ENCODE measurements at regions not wholly inside any gene's neighbourhood (a gene's known extent, or its start where the extent isn't known, plus 50 kb on each side); places are given as distances from the start of the nearest gene placed in this dataset.

- TF ChIP-seq POLR2AphosphoS5 (IDR thresholded peaks at IDR 0.05) (no peak), CTCF (IDR thresholded peaks at IDR 0.05) (no peak), POLR2A (IDR thresholded peaks at IDR 0.05) (no peak), EP300 (IDR thresholded peaks at IDR 0.05) (no peak)
- ATAC-seq, result no peak
- Histone ChIP-seq H3K4me1 (no peaks in the 10 kb centered on the region), H3K4me3 (no peak overlapping the region), H3K36me3 (no peaks in the 10 kb centered on the region), H3K27ac (no peak overlapping the region), H3K27me3 (no peaks in the 10 kb centered on the region), H3K9me3 (no peaks in the 10 kb centered on the region)
- 40 to 71% methylated on average over 1 of the region's 1 CpG for WGBS, 2 donors (ENCODE audit: low coverage in 1 of 2)
These were observed 102.6 kb downstream of the CD200R1L start for GRCh38 chr3:112744106-112744505.

- TF ChIP-seq POLR2A (IDR thresholded peaks at IDR 0.05) (no peak), POLR2AphosphoS5 (IDR thresholded peaks at IDR 0.05) (no peak), EP300 (IDR thresholded peaks at IDR 0.05) (no peak)
- no peaks in the 10 kb centered on the region for H3K27me3 ChIP-seq
- H3K9me3 ChIP-seq, result no peaks in the 10 kb centered on the region
- no peak overlapping the region for H3K27ac ChIP-seq
- no peaks in the 10 kb centered on the region for H3K4me1 ChIP-seq
- H3K36me3 ChIP-seq, result no peaks in the 10 kb centered on the region
- WGBS, 2 donors (ENCODE audit: low coverage in 1 of 2), result 90 to 93% methylated on average over 2 of the region's 2 CpGs
- no peak for ATAC-seq
- no peak overlapping the region for H3K4me3 ChIP-seq
These were observed 102.0 kb upstream of the CCDC80 start for GRCh38 chr3:112742934-112743333.

- no peak for TF ChIP-seq POLR2AphosphoS5 (IDR thresholded peaks at IDR 0.05)
- no peak for TF ChIP-seq EP300 (IDR thresholded peaks at IDR 0.05)
- no peak for TF ChIP-seq CTCF (IDR thresholded peaks at IDR 0.05)
- no peak for TF ChIP-seq POLR2A (IDR thresholded peaks at IDR 0.05)
- no peaks in the 10 kb centered on the region for H3K27me3 ChIP-seq
- no peak overlapping the region for H3K4me3 ChIP-seq
- H3K36me3 ChIP-seq, result no peaks in the 10 kb centered on the region
- no peaks in the 10 kb centered on the region for H3K4me1 ChIP-seq
- H3K9me3 ChIP-seq, result no peaks in the 10 kb centered on the region
- ATAC-seq, result no peak
- no peak overlapping the region for H3K27ac ChIP-seq
These were observed 101.0 kb upstream of the CCDC80 start for GRCh38 chr3:112741983-112742382.

GRCh38 chr3:112740835-112741234, 99.9 kb upstream of the CCDC80 start:
- ATAC-seq, result no peak
- TF ChIP-seq EP300 (IDR thresholded peaks at IDR 0.05) (no peak), POLR2A (IDR thresholded peaks at IDR 0.05) (no peak), POLR2AphosphoS5 (IDR thresholded peaks at IDR 0.05) (no peak), CTCF (IDR thresholded peaks at IDR 0.05) (no peak)
- Histone ChIP-seq H3K9me3 (no peaks in the 10 kb centered on the region), H3K4me1 (no peaks in the 10 kb centered on the region), H3K27me3 (no peaks in the 10 kb centered on the region), H3K36me3 (no peaks in the 10 kb centered on the region), H3K4me3 (no peak overlapping the region), H3K27ac (no peak overlapping the region)
- 90 to 92% methylated on average over 4 of the region's 4 CpGs for WGBS, 2 donors (ENCODE audit: low coverage in 1 of 2)

- 56% methylated on average over 1 of the region's 1 CpG; no CpG with 5 or more reads in 1 of the 2 donors for WGBS, 2 donors (ENCODE audit: low coverage in 1 of 2)
- no peaks in the 10 kb centered on the region for H3K9me3 ChIP-seq
- H3K27ac ChIP-seq, result no peak overlapping the region
- no peak for ATAC-seq
- H3K36me3 ChIP-seq, result no peaks in the 10 kb centered on the region
- no peaks in the 10 kb centered on the region for H3K27me3 ChIP-seq
- TF ChIP-seq EP300 (IDR thresholded peaks at IDR 0.05) (no peak), CTCF (IDR thresholded peaks at IDR 0.05) (no peak), POLR2AphosphoS5 (IDR thresholded peaks at IDR 0.05) (no peak), POLR2A (IDR thresholded peaks at IDR 0.05) (no peak)
- H3K4me3 ChIP-seq, result no peak overlapping the region
- H3K4me1 ChIP-seq, result no peaks in the 10 kb centered on the region
These were observed 98.5 kb upstream of the CCDC80 start for GRCh38 chr3:112739252-112739965.

All from gastroesophageal sphincter (tissue), 4 donors.